Vagina (tissue), 2 donors: ENCODE measurements at regions not wholly inside any gene's neighbourhood (a gene's known extent, or its start where the extent isn't known, plus 50 kb on each side); places are given as distances from the start of the nearest gene placed in this dataset.

Experiments
- DNase-seq, 2 donors: peaks; one replicate each; pipeline ENCODE4 v3.0.0-alpha.2; 2017; ENCODE audit errors: extremely low spot score in 2 of 2
- H3K27ac ChIP-seq: fragments of 200-600 bp; sonication (generic); one replicate; pipeline ENCODE4 v1.5.1; 2019
- H3K27me3 ChIP-seq: fragments of 200-600 bp; sonication (generic); one replicate; pipeline ENCODE4 v1.5.1; 2019
- H3K36me3 ChIP-seq, 2 donors: fragments of 200-600 bp; sonication (generic); one replicate each; pipeline ENCODE4 v1.5.1; 2017 to 2019
- H3K4me1 ChIP-seq: fragments of 200-600 bp; sonication (generic); one replicate; pipeline ENCODE4 v1.5.1; 2019
- H3K4me3 ChIP-seq, 2 donors: fragments of 200-600 bp; sonication (generic); 1 replicate in 1 of 2; 2 replicates in 1 of 2; pipeline ENCODE4 v1.5.1; 2016 to 2019
- H3K9me3 ChIP-seq: fragments of 200-600 bp; sonication (generic); one replicate; pipeline ENCODE4 v1.5.1; 2019
- POLR2A ChIP-seq, 2 donors: fragments of 450-650 bp; IDR thresholded peaks; one replicate each; pipeline ENCODE4 v1.6.1; 2017; ENCODE audit warnings: antibody characterized with exemption in 2 of 2, mild to moderate bottlenecking in 2 of 2, moderate library complexity in 2 of 2
- POLR2AphosphoS5 ChIP-seq, 2 donors: sonication (generic); formaldehyde crosslinking; IDR thresholded peaks; one replicate each; pipeline ENCODE4 v1.9.0; 2017; ENCODE audit warnings: antibody characterized with exemption in 2 of 2, mild to moderate bottlenecking in 2 of 2, low read depth in 1 of 2; ENCODE audit not compliant: insufficient read depth in 1 of 2
- intact Hi-C: fragments of 100-400 bp; cut with DNase I; formaldehyde crosslinking; loops from one replicate; pipeline ENCODE4 v1.15.1; 2023
- TF ChIP-seq, protein P1 (sequence below), 3 experiments: fragments of 450-650 bp in 2 of 3; fragments of 200-600 bp in 1 of 3; sonication (generic) in 1 of 3; IDR thresholded peaks; one replicate each; pipeline ENCODE4 v1.5.1; 2017 to 2019; ENCODE audit warnings: antibody characterized with exemption in 3 of 3, mild to moderate bottlenecking in 2 of 3, moderate library complexity in 2 of 3

DNA sequence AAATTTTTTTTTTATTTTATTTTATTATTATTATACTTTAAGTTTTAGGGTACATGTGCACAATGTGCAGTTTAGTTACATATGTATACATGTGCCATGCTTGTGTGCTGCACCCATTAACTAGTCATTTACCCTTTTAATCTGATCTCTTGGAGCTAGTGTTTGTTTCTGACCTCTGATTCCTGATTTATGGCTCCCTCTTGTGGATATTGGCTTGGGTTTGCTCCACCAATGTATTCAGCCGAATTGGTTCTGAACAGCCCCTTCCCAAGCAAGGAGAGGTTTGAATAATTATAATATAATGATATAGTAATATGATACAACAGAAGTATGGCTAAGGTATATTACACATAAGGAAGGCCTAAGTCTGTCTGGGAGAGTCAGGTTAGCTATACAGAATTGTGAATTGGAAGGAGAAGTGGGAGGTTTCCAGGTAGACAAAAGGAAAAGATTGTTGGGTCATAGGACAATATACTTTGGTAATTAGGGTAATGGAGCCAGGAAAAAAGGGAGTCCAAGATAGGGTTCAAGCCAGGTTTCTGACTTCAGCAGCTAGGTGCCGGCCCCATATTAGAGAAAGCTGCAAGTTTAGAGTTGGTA lies 53.1 kb upstream of the HMCN1 start:
- TF ChIP-seq POLR2AphosphoS5 (IDR thresholded peaks at IDR 0.05; ENCODE audit: insufficient read depth in 1 of 2, low read depth in 1 of 2) = no peak
- TF ChIP-seq, protein P1, sequence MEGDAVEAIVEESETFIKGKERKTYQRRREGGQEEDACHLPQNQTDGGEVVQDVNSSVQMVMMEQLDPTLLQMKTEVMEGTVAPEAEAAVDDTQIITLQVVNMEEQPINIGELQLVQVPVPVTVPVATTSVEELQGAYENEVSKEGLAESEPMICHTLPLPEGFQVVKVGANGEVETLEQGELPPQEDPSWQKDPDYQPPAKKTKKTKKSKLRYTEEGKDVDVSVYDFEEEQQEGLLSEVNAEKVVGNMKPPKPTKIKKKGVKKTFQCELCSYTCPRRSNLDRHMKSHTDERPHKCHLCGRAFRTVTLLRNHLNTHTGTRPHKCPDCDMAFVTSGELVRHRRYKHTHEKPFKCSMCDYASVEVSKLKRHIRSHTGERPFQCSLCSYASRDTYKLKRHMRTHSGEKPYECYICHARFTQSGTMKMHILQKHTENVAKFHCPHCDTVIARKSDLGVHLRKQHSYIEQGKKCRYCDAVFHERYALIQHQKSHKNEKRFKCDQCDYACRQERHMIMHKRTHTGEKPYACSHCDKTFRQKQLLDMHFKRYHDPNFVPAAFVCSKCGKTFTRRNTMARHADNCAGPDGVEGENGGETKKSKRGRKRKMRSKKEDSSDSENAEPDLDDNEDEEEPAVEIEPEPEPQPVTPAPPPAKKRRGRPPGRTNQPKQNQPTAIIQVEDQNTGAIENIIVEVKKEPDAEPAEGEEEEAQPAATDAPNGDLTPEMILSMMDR (IDR thresholded peaks at IDR 0.05) = peak; percentile 22 to 54 (median 29)
- intact Hi-C loops = no loop called here
- Histone ChIP-seq H3K9me3 (no peaks in the 10 kb centered on the region), H3K27ac (no peak overlapping the region), H3K36me3 (no peaks in the 10 kb centered on the region), H3K4me3 (no peak overlapping the region), H3K4me1 (no peaks in the 10 kb centered on the region), H3K27me3 (no peaks in the 10 kb centered on the region)
- DNase-seq = no peak

DNA sequence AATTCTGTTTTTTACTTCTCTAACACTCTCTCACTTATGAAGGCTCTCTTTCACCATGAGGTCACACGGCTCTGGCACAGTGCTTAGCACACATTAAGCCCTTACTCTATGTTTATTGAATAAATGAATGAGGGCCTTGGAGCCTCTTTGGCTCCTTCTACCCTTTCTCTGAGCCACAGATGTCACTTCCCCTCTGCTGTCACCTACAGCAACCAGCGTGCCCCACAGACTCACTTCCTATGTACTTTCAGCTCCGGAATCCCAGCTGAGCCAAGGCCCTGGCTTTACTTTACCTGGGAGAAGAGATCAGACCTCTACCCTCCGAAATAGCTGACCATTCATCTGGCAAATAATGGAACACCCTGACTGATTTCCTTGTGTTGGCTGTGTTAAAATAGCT lies 53.7 kb upstream of the HMCN1 start:
- Histone ChIP-seq H3K36me3 (no peaks in the 10 kb centered on the region), H3K27ac (no peak overlapping the region), H3K4me1 (no peaks in the 10 kb centered on the region), H3K4me3 (no peak overlapping the region), H3K9me3 (no peaks in the 10 kb centered on the region), H3K27me3 (no peaks in the 10 kb centered on the region)
- intact Hi-C loops = no loop called here
- no peak for DNase-seq
- no peak for TF ChIP-seq POLR2AphosphoS5 (IDR thresholded peaks at IDR 0.05; ENCODE audit: insufficient read depth in 1 of 2, low read depth in 1 of 2)
- TF ChIP-seq, protein P1 (IDR thresholded peaks at IDR 0.05) = no peak
- TF ChIP-seq POLR2A (IDR thresholded peaks at IDR 0.05) = no peak

DNA sequence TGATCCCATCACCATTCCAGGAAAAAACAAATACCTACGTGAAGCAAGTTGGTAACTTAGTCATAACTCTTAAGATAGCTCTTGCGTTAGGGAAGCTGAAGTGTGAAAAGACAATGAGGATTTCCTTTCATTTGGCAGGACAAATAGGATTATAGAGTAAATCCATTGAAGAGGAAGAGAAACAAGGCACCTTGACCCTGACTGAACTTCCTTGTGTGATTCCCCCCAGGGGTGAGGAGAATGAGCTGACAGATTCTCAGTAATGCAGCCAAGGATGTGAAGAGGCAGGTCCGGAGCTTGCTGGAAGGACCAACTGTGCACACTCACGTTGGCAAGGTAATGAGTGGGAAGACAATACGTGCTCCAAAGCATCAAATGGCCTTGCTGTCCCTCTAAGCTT lies 55.0 kb upstream of the HMCN1 start:
- intact Hi-C loops = no loop called here
- H3K4me1 ChIP-seq = no peaks in the 10 kb centered on the region

DNA sequence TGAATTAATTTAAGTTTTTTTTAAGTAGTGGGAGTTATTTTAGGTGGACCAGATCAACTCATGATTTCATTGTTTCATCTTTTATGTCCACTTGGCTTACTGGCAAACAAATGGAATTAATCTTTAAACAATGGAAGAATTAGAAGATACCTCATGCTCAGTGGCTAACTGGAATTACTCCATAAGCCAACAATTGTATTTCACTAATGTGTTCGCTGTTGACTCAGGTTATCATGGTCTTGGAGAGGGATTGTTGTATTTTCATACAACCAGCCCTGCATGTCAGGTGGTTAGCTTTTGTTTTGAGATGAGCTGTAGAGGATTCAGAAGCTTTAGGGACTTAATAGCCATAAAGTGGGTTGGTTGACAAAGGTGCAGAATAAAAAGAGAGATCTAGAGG lies 57.2 kb upstream of the HMCN1 start:
- no peaks in the 10 kb centered on the region for H3K4me1 ChIP-seq

More for the DNA sequence above, 55.0 kb upstream of the HMCN1 start:
- Histone ChIP-seq H3K36me3 (no peaks in the 10 kb centered on the region), H3K27me3 (no peaks in the 10 kb centered on the region), H3K9me3 (no peaks in the 10 kb centered on the region), H3K4me3 (no peak overlapping the region), H3K27ac (no peak overlapping the region)
- TF ChIP-seq POLR2AphosphoS5 (IDR thresholded peaks at IDR 0.05; ENCODE audit: insufficient read depth in 1 of 2, low read depth in 1 of 2) = no peak
- TF ChIP-seq, protein P1 (IDR thresholded peaks at IDR 0.05) = no peak
- TF ChIP-seq POLR2A (IDR thresholded peaks at IDR 0.05) = no peak
- no peak for DNase-seq

DNA sequence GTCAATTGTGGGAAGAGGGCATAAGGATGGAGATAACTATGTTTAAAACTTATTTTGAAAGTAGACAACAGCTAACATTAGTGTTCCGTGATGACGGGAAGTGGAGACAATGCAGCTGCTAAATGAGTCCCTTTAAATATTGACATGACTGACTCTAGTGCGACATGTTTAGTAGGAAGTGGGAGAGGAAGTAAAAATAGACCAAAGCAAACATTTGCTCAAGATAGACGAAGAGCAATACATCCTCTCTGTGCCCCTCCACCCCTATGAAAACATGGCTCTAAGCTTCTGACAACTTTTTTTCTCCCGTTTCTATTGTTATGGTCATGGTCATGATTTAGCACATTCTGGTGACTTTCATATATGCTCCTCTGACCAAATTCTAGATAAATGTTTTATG lies 60.0 kb upstream of the HMCN1 start:
- no peak overlapping the region for H3K4me3 ChIP-seq
- H3K4me1 ChIP-seq = no peaks in the 10 kb centered on the region
- no peaks in the 10 kb centered on the region for H3K27me3 ChIP-seq
- H3K36me3 ChIP-seq = no peaks in the 10 kb centered on the region
- H3K9me3 ChIP-seq = no peaks in the 10 kb centered on the region
- intact Hi-C loops = no loop called here
- TF ChIP-seq POLR2A (IDR thresholded peaks at IDR 0.05) (no peak), POLR2AphosphoS5 (IDR thresholded peaks at IDR 0.05; ENCODE audit: insufficient read depth in 1 of 2, low read depth in 1 of 2) (no peak)
- TF ChIP-seq, protein P1 (IDR thresholded peaks at IDR 0.05) = no peak
- no peak overlapping the region for H3K27ac ChIP-seq
- DNase-seq = no peak

More for the DNA sequence above, 57.2 kb upstream of the HMCN1 start:
- no peaks in the 10 kb centered on the region for H3K27me3 ChIP-seq
- no peak overlapping the region for H3K4me3 ChIP-seq
- intact Hi-C loops = no loop called here
- no peaks in the 10 kb centered on the region for H3K36me3 ChIP-seq
- no peak overlapping the region for H3K27ac ChIP-seq
- no peak for DNase-seq
- no peaks in the 10 kb centered on the region for H3K9me3 ChIP-seq
- TF ChIP-seq POLR2A (IDR thresholded peaks at IDR 0.05) (no peak), POLR2AphosphoS5 (IDR thresholded peaks at IDR 0.05; ENCODE audit: insufficient read depth in 1 of 2, low read depth in 1 of 2) (no peak)
- TF ChIP-seq, protein P1 (IDR thresholded peaks at IDR 0.05) = no peak
